GM19240 (cell line): ENCODE measurements at regions not wholly inside any gene's neighbourhood (a gene's known extent, or its start where the extent isn't known, plus 50 kb on each side); places are given as distances from the start of the nearest gene placed in this dataset.

Source experiments
- DNase-seq: peaks from one replicate; pipeline ENCODE4 v3.0.0; 2011; ENCODE audit warnings: low spot score; ENCODE audit not compliant: insufficient read length

DNA sequence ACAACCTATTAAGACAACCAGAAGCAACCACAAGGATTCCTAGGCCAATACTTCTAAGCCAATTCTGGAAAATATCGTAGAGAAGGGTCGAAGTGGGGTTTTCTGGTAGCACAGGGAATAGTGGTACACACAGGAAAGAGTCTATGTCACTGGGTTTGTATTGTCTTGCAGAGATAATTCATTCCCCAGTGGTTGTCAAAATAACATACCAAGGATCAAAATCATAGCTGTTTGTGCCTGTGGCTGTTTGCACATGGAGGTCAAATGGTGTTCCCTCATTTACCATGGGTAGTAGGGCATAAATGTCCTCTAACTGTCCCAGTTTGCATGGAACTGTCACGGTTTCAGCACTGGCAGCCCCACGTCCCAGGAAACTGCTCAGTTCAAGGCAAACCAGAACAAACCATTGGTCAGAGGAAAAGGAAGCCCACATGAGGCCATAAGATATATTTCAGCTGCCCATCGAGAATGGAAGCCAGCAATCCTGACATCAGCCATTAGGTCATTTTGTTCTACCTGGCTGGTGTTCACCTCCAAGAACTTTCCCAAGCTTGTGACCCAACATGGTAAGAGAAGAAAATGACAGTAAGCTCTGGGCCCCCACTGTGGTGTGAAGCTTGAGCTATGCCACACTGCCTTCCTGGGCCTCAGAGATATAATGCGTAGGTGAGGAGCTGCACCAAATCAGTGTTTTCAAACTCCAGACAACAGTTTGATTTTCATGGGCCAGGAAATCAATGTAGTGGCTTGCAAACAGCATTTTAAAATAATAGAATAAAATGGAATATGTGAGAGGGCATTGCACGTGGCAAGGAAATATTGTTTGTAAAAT lies 53.9 kb upstream of the NFE2L3 start:
- DNase-seq: no peak

DNA sequence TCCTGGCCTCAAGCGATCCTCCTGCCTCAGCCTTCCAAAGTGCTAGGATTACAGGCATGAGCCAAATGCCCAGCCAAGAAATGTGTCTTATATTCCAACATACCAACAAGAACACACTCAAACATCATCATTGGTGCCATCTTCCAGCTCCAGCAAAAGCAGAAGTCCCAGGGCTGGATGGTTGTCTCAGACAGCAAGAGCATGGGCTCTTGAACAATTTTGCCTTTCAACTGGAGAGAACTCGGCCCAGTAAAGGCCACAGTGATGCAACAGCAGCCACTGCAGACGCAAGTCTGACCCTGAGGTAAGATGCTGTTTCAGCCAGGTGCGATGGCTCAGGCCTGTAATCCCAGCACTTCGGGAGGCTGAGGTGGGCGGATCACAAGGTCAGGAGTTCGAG lies 52.8 kb upstream of the NFE2L3 start:
- no peak for DNase-seq

DNA sequence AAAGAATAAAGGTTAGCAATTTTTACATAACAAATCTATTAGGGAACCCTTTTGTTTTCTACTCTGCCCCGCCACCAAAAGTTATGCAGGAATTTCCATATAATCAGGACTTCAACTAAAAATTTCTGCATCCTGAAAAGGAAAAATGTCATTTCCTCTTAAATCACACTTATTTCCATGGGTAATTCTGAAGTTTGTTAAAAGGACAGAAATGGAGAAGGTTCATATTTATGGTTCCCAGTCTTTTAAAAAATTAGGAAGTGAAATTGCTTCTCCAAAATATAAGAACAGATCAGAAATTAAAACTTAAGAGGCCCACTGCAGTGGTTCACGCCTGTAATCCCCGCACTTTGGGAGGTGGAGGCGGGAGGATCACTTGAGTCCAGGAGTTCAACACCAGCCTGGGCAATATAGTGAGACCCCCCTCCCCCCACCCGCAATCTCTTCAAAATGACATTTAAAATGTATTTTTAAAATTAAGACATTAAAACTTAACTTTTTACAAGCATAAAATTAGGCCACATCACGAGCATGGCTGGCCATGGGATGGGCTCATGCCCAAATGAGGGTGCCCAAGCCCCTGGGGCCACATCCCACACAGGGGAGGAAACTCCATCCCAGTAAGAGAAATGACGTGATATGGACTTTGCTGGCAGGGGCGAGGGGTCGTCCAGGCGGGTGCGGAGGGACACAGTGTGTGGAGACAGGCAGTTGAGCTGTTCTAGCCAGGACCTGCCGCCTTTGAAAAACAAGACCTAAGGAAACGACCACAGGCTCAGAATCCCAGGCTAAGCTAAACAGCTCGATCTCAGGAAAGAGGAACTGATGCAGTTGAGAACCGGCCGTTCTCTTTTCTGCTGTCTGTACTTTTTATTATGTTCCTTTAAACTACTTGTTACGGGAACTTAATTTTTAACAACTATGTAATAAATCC lies 51.3 kb upstream of the NFE2L3 start:
- DNase-seq: no peak

DNA sequence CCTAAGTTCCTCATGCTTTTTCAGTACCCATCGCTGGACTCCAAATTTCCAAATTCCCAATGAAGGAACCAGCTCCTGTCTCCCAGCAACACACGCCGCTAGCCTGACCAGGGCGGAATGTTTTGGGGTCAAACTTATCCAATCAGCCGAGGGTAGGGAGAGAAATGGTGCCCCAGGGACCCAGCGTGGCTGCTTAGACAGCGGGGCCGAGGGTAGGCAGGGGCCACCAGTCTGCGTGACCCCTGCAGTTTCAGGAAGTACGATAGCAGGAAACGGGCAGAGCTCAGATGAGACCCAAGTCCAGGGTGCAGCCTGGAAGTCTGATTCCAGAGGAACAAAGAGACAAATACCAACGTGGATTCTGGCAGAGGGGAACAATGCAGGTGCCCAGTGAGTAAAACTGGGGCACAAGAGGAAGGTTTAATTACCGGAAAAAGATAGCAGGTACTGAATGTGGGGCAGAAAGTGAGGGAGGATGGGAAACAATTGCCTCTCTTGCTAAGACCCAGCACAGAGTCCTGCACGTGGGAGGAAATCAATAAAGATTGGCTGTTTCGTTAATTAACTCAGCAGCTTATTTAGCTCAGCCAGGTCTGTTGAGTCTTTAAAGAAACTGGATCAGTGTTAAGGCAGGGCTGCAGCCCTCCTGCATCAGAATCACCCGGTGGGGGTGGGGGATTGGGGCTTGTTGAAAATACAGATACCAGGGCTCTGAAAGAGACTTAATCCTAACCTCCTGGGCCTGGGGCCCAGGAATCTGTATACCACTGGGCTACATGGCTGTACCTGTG lies 50.4 kb upstream of the NFE2L3 start:
- DNase-seq: no peak

DNA sequence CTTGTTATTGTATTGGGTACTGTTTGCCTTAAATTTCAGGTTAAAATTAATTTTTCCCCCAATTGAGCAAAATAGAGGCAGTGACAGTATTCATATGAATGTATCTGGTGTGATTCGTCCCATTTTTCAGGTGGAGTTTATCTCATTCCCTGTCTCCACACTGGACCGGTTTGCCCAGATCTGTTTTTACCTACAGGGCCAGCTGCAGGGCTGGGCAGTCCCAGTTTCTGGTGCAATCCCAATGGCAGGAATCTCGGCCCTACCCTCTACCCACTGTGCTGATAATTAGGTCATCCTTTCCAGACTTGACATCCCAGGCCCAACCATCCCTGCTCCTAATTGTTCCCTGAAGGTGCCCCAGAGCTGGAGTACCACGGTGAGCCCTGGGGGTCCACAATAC lies 49.8 kb upstream of the NFE2L3 start:
- DNase-seq: no peak
